K562 (cell line): ENCODE measurements at regions not wholly inside any gene's neighbourhood (a gene's known extent, or its start where the extent isn't known, plus 50 kb on each side); places are given as distances from the start of the nearest gene placed in this dataset.

Source experiments
- ARID3B ChIP-seq: fragments of 250-450 bp; sonication (Bioruptor Pico); IDR thresholded peaks from 2 replicates; pipeline ENCODE4 v1.4.0; 2020; ENCODE audit warnings: borderline replicate concordance
- ELK1 ChIP-seq: sonication (generic); formaldehyde crosslinking; IDR thresholded peaks from 2 replicates; pipeline ENCODE4 v1.8.1; 2022; ENCODE audit warnings: missing genetic modification reagents
- FOXA3 ChIP-seq, 2 experiments: fragments of 450-650 bp in 1 of 2; sonication (generic) in 1 of 2; formaldehyde crosslinking; IDR thresholded peaks in 1 of 2; conservative IDR thresholded peaks in 1 of 2; 2 replicates each; pipeline versions ENCODE4 v1.4.0 to v1.8.0; 2020 to 2022; ENCODE audit warnings: mild to moderate bottlenecking in 2 of 2, missing genetic modification reagents in 1 of 2
- HLTF ChIP-seq: fragments of 450-650 bp; IDR thresholded peaks from 2 replicates; pipeline ENCODE4 v1.6.1; 2016
- ILK ChIP-seq: fragments of 450-650 bp; IDR thresholded peaks from 2 replicates; pipeline ENCODE4 v1.6.1; 2016; ENCODE audit warnings: missing genetic modification characterization, low read depth, mild to moderate bottlenecking, missing compliant biosample characterization, moderate library complexity, borderline replicate concordance
- MCM7 ChIP-seq, 2 experiments: fragments of 450-650 bp; IDR thresholded peaks; 2 replicates each; pipeline ENCODE4 v1.6.1; 2016 to 2018
- NCOR1 ChIP-seq: fragments of 450-650 bp; IDR thresholded peaks from 2 replicates; pipeline ENCODE4 v1.6.1; 2016; ENCODE audit warnings: mild to moderate bottlenecking, moderate library complexity
- PTRF ChIP-seq: fragments of 450-650 bp; IDR thresholded peaks from 2 replicates; pipeline ENCODE4 v1.6.1; 2016; ENCODE audit warnings: mild to moderate bottlenecking, missing genetic modification characterization, missing compliant biosample characterization
- RCOR1 ChIP-seq, 2 experiments: IDR thresholded peaks; 2 replicates each; pipeline ENCODE4 v1.6.1; 2012; ENCODE audit warnings: low read depth in 2 of 2, low read length in 2 of 2, borderline replicate concordance in 1 of 2, improper control_type of control experiment in 1 of 2
- RNF219 ChIP-seq: fragments of 250-450 bp; sonication (Bioruptor Pico); IDR thresholded peaks from 2 replicates; pipeline ENCODE4 v1.5.0; 2022; ENCODE audit warnings: mild to moderate bottlenecking
- SMARCC2 ChIP-seq: fragments of 450-650 bp; IDR thresholded peaks from 2 replicates; pipeline ENCODE4 v1.6.1; 2017; ENCODE audit warnings: antibody characterized with exemption, moderate library complexity, mild to moderate bottlenecking, low read depth
- SRSF1 ChIP-seq: fragments of 200-400 bp; formaldehyde crosslinking; IDR thresholded peaks from 2 replicates; pipeline ENCODE4 v1.6.1; 2017; ENCODE audit warnings: mild to moderate bottlenecking, low read depth, low read length, moderate library complexity
- TAF7 ChIP-seq: fragments of 450-650 bp; IDR thresholded peaks from 2 replicates; pipeline ENCODE4 v1.6.1; 2016; ENCODE audit warnings: missing genetic modification characterization, missing compliant biosample characterization
- THAP12 ChIP-seq: fragments of 250-450 bp; sonication (Bioruptor Pico); IDR thresholded peaks from 2 replicates; pipeline ENCODE4 v1.9.0; 2021; ENCODE audit warnings: mild to moderate bottlenecking, inconsistent platforms
- U2AF2 ChIP-seq: fragments of 200-400 bp; formaldehyde crosslinking; optimal IDR thresholded peaks from 2 replicates; pipeline ENCODE3; 2017; ENCODE audit warnings: low read depth, mild to moderate bottlenecking, low read length
- ZNF175 ChIP-seq: fragments of 200-800 bp; sonication (Bioruptor generic); IDR thresholded peaks from 2 replicates; pipeline ENCODE4 v1.6.1; 2016; ENCODE audit warnings: low read depth, mild to moderate bottlenecking, missing genetic modification characterization, missing compliant biosample characterization
- ZNF212 ChIP-seq: fragments of 450-650 bp; formaldehyde crosslinking; IDR thresholded peaks from 2 replicates; pipeline ENCODE4 v1.4.0; 2020; ENCODE audit warnings: mild to moderate bottlenecking
- ZNF23 ChIP-seq: fragments of 250-450 bp; sonication (Bioruptor Pico); IDR thresholded peaks from 2 replicates; pipeline ENCODE4 v1.4.0; 2020; ENCODE audit warnings: mild to moderate bottlenecking
- ZNF253 ChIP-seq: fragments of 250-450 bp; sonication (Bioruptor Pico); conservative IDR thresholded peaks from 2 replicates; pipeline ENCODE4 v1.6.1; 2021; ENCODE audit warnings: mild to moderate bottlenecking

GRCh38 chr18:966759-967576 is 62.3 kb downstream of the ADCYAP1 start (continued):
- peak; percentile 76; the same call in 1 of the 2 replicates for TF ChIP-seq SMARCC2
- no peak for TF ChIP-seq ZNF23
- TF ChIP-seq ELK1: no peak
- TF ChIP-seq ZNF175 (CRISPR knock-in tag): peak; percentile 71
- 0 out of 2 replicates have a peak, but pooled peaks have one; percentile 49 for TF ChIP-seq TAF7 (tag)
- no peak for TF ChIP-seq PTRF (tag)
- TF ChIP-seq FOXA3 (CRISPR knock-in tag; conservative IDR thresholded peaks at IDR 0.05 in 1 of 2, IDR thresholded peaks at IDR 0.05 in 1 of 2): peak in 1 of 2 experiments; percentile 69; a peak in 2 of 4 replicates
- TF ChIP-seq ZNF212 (CRISPR knock-in tag): no peak
- TF ChIP-seq RNF219 (CRISPR knock-in tag): no peak
- no peak for TF ChIP-seq SRSF1
- TF ChIP-seq THAP12 (CRISPR knock-in tag): no peak
- no peak for TF ChIP-seq ILK (tag)
- TF ChIP-seq RCOR1 (IDR thresholded peaks at IDR 0.05; ENCODE audit: borderline replicate concordance in 1 of 2, low read depth in 2 of 2, low read length in 2 of 2): peak in 1 of 2 experiments; percentile 97; a peak in 3 of 4 replicates
- no peak for TF ChIP-seq ARID3B (CRISPR knock-in tag)
- no peak for TF ChIP-seq ZNF253
- no peak for TF ChIP-seq MCM7 (IDR thresholded peaks at IDR 0.05)
- peak; percentile 58 for TF ChIP-seq NCOR1
- TF ChIP-seq HLTF: no peak
- TF ChIP-seq U2AF2: no peak
